ENCODE measurements at regions not wholly inside any gene's neighbourhood (a gene's known extent, or its start where the extent isn't known, plus 50 kb on each side); places are given as distances from the start of the nearest gene placed in this dataset.

GRCh38 chr10:128278362-128278761, 152.1 kb upstream of the MKI67 start:
- no peak for TF ChIP-seq REST (IDR thresholded peaks at IDR 0.05; ENCODE audit: insufficient read depth in 1 of 2, low read depth in 2 of 2, low read length in 2 of 2)
- TF ChIP-seq TAF1 (IDR thresholded peaks at IDR 0.05; ENCODE audit: borderline replicate concordance, insufficient read depth, low read length) = no peak

All from PFSK-1 (cell line).